Liver (tissue), 8 donors: ENCODE measurements at regions not wholly inside any gene's neighbourhood (a gene's known extent, or its start where the extent isn't known, plus 50 kb on each side); places are given as distances from the start of the nearest gene placed in this dataset.
A peak's percentile ranks its signal among the peaks of the same experiment; 100 is the strongest.

Experiments used
- DNase-seq: peaks from one replicate; pipeline ENCODE4 v3.0.0-alpha.2; 2017; ENCODE audit warnings: low spot score
- H3K27ac ChIP-seq, 2 donors: one replicate each; pipeline ENCODE4 v1.7.0; 2013; ENCODE audit warnings: inconsistent platforms in 2 of 2, low read length in 2 of 2, control low read depth in 1 of 2, low read depth in 1 of 2, mild to moderate bottlenecking in 1 of 2
- H3K27me3 ChIP-seq, 4 donors: one replicate each; pipeline versions ENCODE4 v1.6.1 to v1.7.0; 2013; ENCODE audit warnings: low read length in 3 of 4, inconsistent platforms in 1 of 4, mild to moderate bottlenecking in 1 of 4, moderate library complexity in 1 of 4; ENCODE audit not compliant: control insufficient read depth in 4 of 4, insufficient read depth in 4 of 4
- H3K36me3 ChIP-seq, 4 donors: one replicate each; pipeline versions ENCODE4 v1.6.1 to v1.7.0; 2013; ENCODE audit warnings: low read length in 3 of 4, mild to moderate bottlenecking in 3 of 4, low read depth in 1 of 4, moderate library complexity in 1 of 4; ENCODE audit not compliant: control insufficient read depth in 4 of 4, insufficient read depth in 3 of 4
- H3K4me1 ChIP-seq, 4 donors: one replicate each; pipeline versions ENCODE4 v1.6.1 to v1.7.0; 2013; ENCODE audit warnings: low read length in 3 of 4, mild to moderate bottlenecking in 3 of 4, moderate library complexity in 1 of 4; ENCODE audit not compliant: control insufficient read depth in 4 of 4, insufficient read depth in 4 of 4
- H3K4me3 ChIP-seq, 3 donors: one replicate each; pipeline versions ENCODE4 v1.6.1 to v1.7.0; 2013; ENCODE audit warnings: low read length in 3 of 3, control low read depth in 1 of 3, low read depth in 1 of 3, mild to moderate bottlenecking in 1 of 3
- H3K9ac ChIP-seq, 2 donors: one replicate each; pipeline ENCODE4 v1.7.0; 2013; ENCODE audit warnings: low read length in 2 of 2, mild to moderate bottlenecking in 2 of 2, moderate library complexity in 2 of 2, control low read depth in 1 of 2, low read depth in 1 of 2
- H3K9me3 ChIP-seq, 4 donors: one replicate each; pipeline versions ENCODE4 v1.6.1 to v1.7.0; 2013; ENCODE audit warnings: low read length in 3 of 4; ENCODE audit not compliant: control insufficient read depth in 4 of 4
- ATF3 ChIP-seq: IDR thresholded peaks from 2 replicates; pipeline ENCODE4 v1.6.1; 2016; ENCODE audit warnings: antibody characterized with exemption
- CTCF ChIP-seq: fragments of 150-350 bp; IDR thresholded peaks from 2 replicates; pipeline ENCODE4 v1.5.1; 2017; ENCODE audit warnings: improper control_type of control experiment, low read depth, low read length; ENCODE audit not compliant: missing input control
- EGR1 ChIP-seq, 2 donors: IDR thresholded peaks; 2 replicates each; pipeline ENCODE4 v1.6.1; 2016 to 2018; ENCODE audit warnings: antibody characterized with exemption in 2 of 2, low read depth in 2 of 2
- FOXA1 ChIP-seq: IDR thresholded peaks from 2 replicates; pipeline ENCODE4 v1.6.1; 2016; ENCODE audit warnings: antibody characterized with exemption
- FOXA2 ChIP-seq: IDR thresholded peaks from 2 replicates; pipeline ENCODE4 v1.6.1; 2016; ENCODE audit warnings: antibody characterized with exemption
- GABPA ChIP-seq, 2 donors: IDR thresholded peaks in 1 of 2; conservative IDR thresholded peaks in 1 of 2; 2 replicates each; pipeline ENCODE4 v1.6.1; 2016; ENCODE audit warnings: antibody characterized with exemption in 2 of 2, mild to moderate bottlenecking in 1 of 2, moderate library complexity in 1 of 2
- HNF4A ChIP-seq, 2 donors: conservative IDR thresholded peaks; 2 replicates each; pipeline ENCODE4 v1.6.1; 2016; ENCODE audit warnings: antibody characterized with exemption in 2 of 2, mild to moderate bottlenecking in 2 of 2
- HNF4G ChIP-seq: IDR thresholded peaks from 2 replicates; pipeline ENCODE4 v1.6.1; 2016; ENCODE audit warnings: antibody characterized with exemption
- JUND ChIP-seq, 2 donors: IDR thresholded peaks; 2 replicates each; pipeline ENCODE4 v1.6.1; 2016; ENCODE audit warnings: antibody characterized with exemption in 2 of 2
- MAX ChIP-seq: IDR thresholded peaks from 2 replicates; pipeline ENCODE4 v1.6.1; 2016; ENCODE audit warnings: antibody characterized with exemption
- NR2F2 ChIP-seq: IDR thresholded peaks from 2 replicates; pipeline ENCODE4 v1.6.1; 2016; ENCODE audit warnings: antibody characterized with exemption
- RAD21 ChIP-seq, 2 donors: IDR thresholded peaks; 2 replicates each; pipeline ENCODE4 v1.6.1; 2016; ENCODE audit warnings: antibody characterized with exemption in 2 of 2, mild to moderate bottlenecking in 2 of 2
- REST ChIP-seq: IDR thresholded peaks from 2 replicates; pipeline ENCODE4 v1.6.1; 2016; ENCODE audit warnings: antibody characterized with exemption, mild to moderate bottlenecking
- RXRA ChIP-seq, 2 donors: IDR thresholded peaks; 2 replicates each; pipeline ENCODE4 v1.6.1; 2017 to 2018; ENCODE audit warnings: antibody characterized with exemption in 2 of 2, mild to moderate bottlenecking in 1 of 2
- SP1 ChIP-seq: IDR thresholded peaks from 2 replicates; pipeline ENCODE4 v1.6.1; 2018; ENCODE audit warnings: antibody characterized with exemption, mild to moderate bottlenecking
- TAF1 ChIP-seq: conservative IDR thresholded peaks from 2 replicates; pipeline ENCODE4 v1.6.1; 2016; ENCODE audit warnings: antibody characterized with exemption, mild to moderate bottlenecking
- YY1 ChIP-seq: IDR thresholded peaks from 2 replicates; pipeline ENCODE4 v1.6.1; 2016; ENCODE audit warnings: antibody characterized with exemption, mild to moderate bottlenecking
- ZBTB33 ChIP-seq: IDR thresholded peaks from 2 replicates; pipeline ENCODE4 v1.6.1; 2016; ENCODE audit warnings: antibody characterized with exemption
- WGBS: extraction: QIAGEN DNeasy Blood & Tissue Kit; methylation state at CpG from one replicate; pipeline ENCODE4 v1.1.7; 2013; 5-methylcytosine and 5-hydroxymethylcytosine counted together
- donor health status: healthy.
- donor health status: healthy.
- donor health status: healthy.
- donor health status: healthy.
- donor health status: healthy.

- Histone ChIP-seq H3K9ac (no peak overlapping the region), H3K36me3 (no peaks in the 10 kb centered on the region), H3K27ac (peak overlapping the region; percentile 2 to 44), H3K27me3 (no peaks in the 10 kb centered on the region), H3K4me1 (peaks cover 4 to 32% (median 16%) of the 10 kb centered on the region in 4 donors), H3K9me3 (no peaks in the 10 kb centered on the region), H3K4me3 (no peak overlapping the region)
- DNase-seq = no peak
- TF ChIP-seq REST (no peak), RXRA (IDR thresholded peaks at IDR 0.05) (peak; percentile 82 to 92), RAD21 (IDR thresholded peaks at IDR 0.05) (peak; percentile 53 to 61), HNF4A (conservative IDR thresholded peaks at IDR 0.05) (peak; percentile 77 to 85), EGR1 (IDR thresholded peaks at IDR 0.05; ENCODE audit: low read depth in 2 of 2) (peak in 1 of 2 donors; percentile 34), HNF4G (no peak), ATF3 (peak; percentile 83), JUND (IDR thresholded peaks at IDR 0.05) (peak in 1 of 2 donors; percentile 50), FOXA1 (peak; percentile 8), SP1 (peak; percentile 81), TAF1 (no peak), MAX (peak; percentile 84), CTCF (no peak), YY1 (peak; percentile 29), ZBTB33 (no peak), GABPA (IDR thresholded peaks at IDR 0.05 in 1 of 2, conservative IDR thresholded peaks at IDR 0.05 in 1 of 2) (no peak), FOXA2 (peak; percentile 83), NR2F2 (peak; percentile 58)
- WGBS = 71% methylated on average over 11 of the region's 11 CpGs
These were observed 133.5 kb downstream of the GADD45G start for GRCh38 chr9:89738137-89738932.
